ENCODE measurements at regions not wholly inside any gene's neighbourhood (a gene's known extent, or its start where the extent isn't known, plus 50 kb on each side); places are given as distances from the start of the nearest gene placed in this dataset.

DNA sequence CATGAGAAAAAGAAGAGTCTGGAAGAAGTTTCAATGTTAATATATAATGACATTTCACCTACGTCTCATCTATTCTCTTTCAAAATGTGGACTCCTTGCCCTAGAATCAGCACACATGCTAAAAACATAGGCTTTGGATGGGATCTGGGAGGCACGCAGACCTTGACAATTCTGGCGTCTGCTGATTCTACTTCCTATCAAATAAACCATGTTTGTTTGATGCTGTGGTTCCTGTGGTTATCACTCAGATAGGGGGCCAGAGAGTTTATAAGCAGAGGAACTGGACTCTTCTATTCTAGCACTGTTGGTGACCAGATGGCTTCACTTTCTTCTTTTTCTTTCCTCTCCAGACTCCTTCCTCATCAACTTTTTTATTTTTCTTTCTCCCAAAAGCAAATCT lies 336.8 kb downstream of the DIPK2A start:
- H3K9me3 ChIP-seq, result peaks cover 0 to 6% of the 10 kb centered on the region in 2 donors
- no peak overlapping the region for H3K4me3 ChIP-seq
- H3K27me3 ChIP-seq, result no peaks in the 10 kb centered on the region
- intact Hi-C loops (cut with DNase I), result no loop called here
- DNase-seq (ENCODE audit: low spot score in 2 of 2), result no peak
- H3K36me3 ChIP-seq, result no peaks in the 10 kb centered on the region
- H3K4me1 ChIP-seq, result no peaks in the 10 kb centered on the region
- TF ChIP-seq, protein P1, sequence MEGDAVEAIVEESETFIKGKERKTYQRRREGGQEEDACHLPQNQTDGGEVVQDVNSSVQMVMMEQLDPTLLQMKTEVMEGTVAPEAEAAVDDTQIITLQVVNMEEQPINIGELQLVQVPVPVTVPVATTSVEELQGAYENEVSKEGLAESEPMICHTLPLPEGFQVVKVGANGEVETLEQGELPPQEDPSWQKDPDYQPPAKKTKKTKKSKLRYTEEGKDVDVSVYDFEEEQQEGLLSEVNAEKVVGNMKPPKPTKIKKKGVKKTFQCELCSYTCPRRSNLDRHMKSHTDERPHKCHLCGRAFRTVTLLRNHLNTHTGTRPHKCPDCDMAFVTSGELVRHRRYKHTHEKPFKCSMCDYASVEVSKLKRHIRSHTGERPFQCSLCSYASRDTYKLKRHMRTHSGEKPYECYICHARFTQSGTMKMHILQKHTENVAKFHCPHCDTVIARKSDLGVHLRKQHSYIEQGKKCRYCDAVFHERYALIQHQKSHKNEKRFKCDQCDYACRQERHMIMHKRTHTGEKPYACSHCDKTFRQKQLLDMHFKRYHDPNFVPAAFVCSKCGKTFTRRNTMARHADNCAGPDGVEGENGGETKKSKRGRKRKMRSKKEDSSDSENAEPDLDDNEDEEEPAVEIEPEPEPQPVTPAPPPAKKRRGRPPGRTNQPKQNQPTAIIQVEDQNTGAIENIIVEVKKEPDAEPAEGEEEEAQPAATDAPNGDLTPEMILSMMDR (IDR thresholded peaks at IDR 0.05), result no peak
- H3K27ac ChIP-seq, result no peak overlapping the region

GRCh38 chr3:144312702-144313101 lies 341.1 kb downstream of the DIPK2A start:
- Histone ChIP-seq H3K27ac (no peak overlapping the region), H3K4me3 (no peak overlapping the region), H3K9me3 (no peaks in the 10 kb centered on the region), H3K36me3 (no peaks in the 10 kb centered on the region), H3K27me3 (no peaks in the 10 kb centered on the region), H3K4me1 (no peaks in the 10 kb centered on the region)
- DNase-seq (ENCODE audit: low spot score in 2 of 2), result no peak
- TF ChIP-seq, protein P1 (IDR thresholded peaks at IDR 0.05), result no peak
- intact Hi-C loops (cut with DNase I), result no loop called here

DNA sequence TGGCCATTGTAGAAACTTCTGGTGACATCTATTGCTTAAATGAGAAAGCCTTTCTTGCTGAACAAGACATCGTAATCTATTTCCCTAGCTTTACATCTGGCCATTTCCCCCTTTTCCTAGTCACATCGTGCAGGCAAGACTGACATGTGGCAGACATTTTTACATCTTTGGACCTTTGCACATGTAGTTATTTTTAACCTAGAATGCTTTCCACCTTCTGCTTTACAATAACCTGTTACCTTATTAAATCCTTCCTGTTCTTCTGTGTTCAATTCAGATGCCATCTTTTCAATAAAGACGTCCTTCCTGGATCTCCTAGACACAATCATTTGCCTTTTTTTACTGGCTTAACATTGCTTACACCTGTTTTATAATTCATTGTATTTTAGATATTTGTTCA lies 343.3 kb downstream of the DIPK2A start:
- no peak for DNase-seq (ENCODE audit: low spot score in 2 of 2)
- Histone ChIP-seq H3K9me3 (no peaks in the 10 kb centered on the region), H3K4me1 (no peaks in the 10 kb centered on the region), H3K36me3 (no peaks in the 10 kb centered on the region), H3K4me3 (no peak overlapping the region), H3K27me3 (no peaks in the 10 kb centered on the region), H3K27ac (no peak overlapping the region)
- intact Hi-C loops (cut with DNase I), result no loop called here
- TF ChIP-seq, protein P1 (IDR thresholded peaks at IDR 0.05), result no peak

- TF ChIP-seq, protein P1 (IDR thresholded peaks at IDR 0.05), result no peak
- DNase-seq (ENCODE audit: low spot score in 2 of 2), result no peak
- Histone ChIP-seq H3K4me1 (no peaks in the 10 kb centered on the region), H3K27me3 (no peaks in the 10 kb centered on the region), H3K36me3 (no peaks in the 10 kb centered on the region), H3K9me3 (no peaks in the 10 kb centered on the region), H3K4me3 (no peak overlapping the region), H3K27ac (no peak overlapping the region)
- intact Hi-C loops (cut with DNase I), result no loop called here
Measured at GRCh38 chr3:144317961-144318360, 346.3 kb downstream of the DIPK2A start.

- Histone ChIP-seq H3K36me3 (no peaks in the 10 kb centered on the region), H3K9me3 (peaks cover 0 to 4% of the 10 kb centered on the region in 2 donors), H3K27me3 (no peaks in the 10 kb centered on the region), H3K4me3 (no peak overlapping the region), H3K4me1 (no peaks in the 10 kb centered on the region), H3K27ac (no peak overlapping the region)
- intact Hi-C loops (cut with DNase I), result no loop called here
- DNase-seq (ENCODE audit: low spot score in 2 of 2), result no peak
- TF ChIP-seq, protein P1 (IDR thresholded peaks at IDR 0.05), result no peak
Measured at GRCh38 chr3:144324076-144324475, 352.5 kb downstream of the DIPK2A start.

GRCh38 chr3:144332868-144333267 lies 361.2 kb downstream of the DIPK2A start:
- no peak for DNase-seq (ENCODE audit: low spot score in 2 of 2)
- H3K27ac ChIP-seq, result no peak overlapping the region
- no peaks in the 10 kb centered on the region for H3K27me3 ChIP-seq
- no peak overlapping the region for H3K4me3 ChIP-seq
- H3K36me3 ChIP-seq, result no peaks in the 10 kb centered on the region
- intact Hi-C loops (cut with DNase I), result no loop called here
- TF ChIP-seq, protein P1 (IDR thresholded peaks at IDR 0.05), result no peak
- H3K4me1 ChIP-seq, result no peaks in the 10 kb centered on the region
- peaks cover 0 to 4% of the 10 kb centered on the region in 2 donors for H3K9me3 ChIP-seq
